ENCODE measurements at regions not wholly inside any gene's neighbourhood (a gene's known extent, or its start where the extent isn't known, plus 50 kb on each side); places are given as distances from the start of the nearest gene placed in this dataset.

- TF ChIP-seq EZH2 (IDR thresholded peaks at IDR 0.05; ENCODE audit: borderline replicate concordance, low read depth, low read length, severe bottlenecking) (no peak), CTCF (IDR thresholded peaks at IDR 0.05; ENCODE audit: borderline replicate concordance, extremely low read depth, low read length, poor library complexity, severe bottlenecking) (no peak)
- no peak overlapping the region for H3K4me3 ChIP-seq (ENCODE audit: low read depth in 1 of 2, low read length in 2 of 2)
- no peak overlapping the region for H2AFZ ChIP-seq (ENCODE audit: low read depth, low read length)
- H3K9ac ChIP-seq (ENCODE audit: low read depth, low read length): no peak overlapping the region
- no peaks in the 10 kb centered on the region for H3K9me3 ChIP-seq (ENCODE audit: insufficient read depth, low read length, severe bottlenecking)
- no peaks in the 10 kb centered on the region for H3K27me3 ChIP-seq (ENCODE audit: insufficient read depth, low read length, poor library complexity)
- H3K4me2 ChIP-seq (ENCODE audit: insufficient read depth, low read length): no peak overlapping the region
- ATAC-seq (ENCODE audit: insufficient read depth, low read depth) (no peak), DNase-seq (no peak)
- no peaks in the 10 kb centered on the region for H3K79me2 ChIP-seq (ENCODE audit: insufficient read depth, low read length)
- no peaks in the 10 kb centered on the region for H3K36me3 ChIP-seq (ENCODE audit: insufficient read depth, low read length)
- H4K20me1 ChIP-seq (ENCODE audit: insufficient read depth, low read length): no peaks in the 10 kb centered on the region
- no peaks in the 10 kb centered on the region for H3K4me1 ChIP-seq (ENCODE audit: insufficient read depth, low read length)
- H3K27ac ChIP-seq (ENCODE audit: low read length): no peak overlapping the region
Observed at GRCh38 chr12:25872137-25872536, 86.3 kb upstream of the RASSF8 start.

- Histone ChIP-seq H4K20me1 (ENCODE audit: insufficient read depth, low read length) (no peaks in the 10 kb centered on the region), H3K27me3 (ENCODE audit: insufficient read depth, low read length, poor library complexity) (no peaks in the 10 kb centered on the region), H3K4me1 (ENCODE audit: insufficient read depth, low read length) (no peaks in the 10 kb centered on the region), H3K4me3 (ENCODE audit: low read depth in 1 of 2, low read length in 2 of 2) (no peak overlapping the region), H3K9me3 (ENCODE audit: insufficient read depth, low read length, severe bottlenecking) (no peaks in the 10 kb centered on the region), H3K9ac (ENCODE audit: low read depth, low read length) (no peak overlapping the region), H3K36me3 (ENCODE audit: insufficient read depth, low read length) (no peaks in the 10 kb centered on the region), H3K27ac (ENCODE audit: low read length) (no peak overlapping the region), H2AFZ (ENCODE audit: low read depth, low read length) (no peak overlapping the region), H3K79me2 (ENCODE audit: insufficient read depth, low read length) (no peaks in the 10 kb centered on the region), H3K4me2 (ENCODE audit: insufficient read depth, low read length) (no peak overlapping the region)
- TF ChIP-seq EZH2 (IDR thresholded peaks at IDR 0.05; ENCODE audit: borderline replicate concordance, low read depth, low read length, severe bottlenecking) (no peak), CTCF (IDR thresholded peaks at IDR 0.05; ENCODE audit: borderline replicate concordance, extremely low read depth, low read length, poor library complexity, severe bottlenecking) (no peak)
- no peak for ATAC-seq (ENCODE audit: insufficient read depth, low read depth)
- no peak for DNase-seq
Observed at GRCh38 chr12:25875661-25876060, 82.8 kb upstream of the RASSF8 start.

GRCh38 chr12:25876383-25877045 is 82.0 kb upstream of the RASSF8 start:
- ATAC-seq (ENCODE audit: insufficient read depth, low read depth): no peak

More at GRCh38 chr12:25876383-25877045, 82.0 kb upstream of the RASSF8 start:
- no peaks in the 10 kb centered on the region for H3K4me1 ChIP-seq (ENCODE audit: insufficient read depth, low read length)
- H4K20me1 ChIP-seq (ENCODE audit: insufficient read depth, low read length): no peaks in the 10 kb centered on the region
- TF ChIP-seq EZH2 (IDR thresholded peaks at IDR 0.05; ENCODE audit: borderline replicate concordance, low read depth, low read length, severe bottlenecking) (no peak), CTCF (IDR thresholded peaks at IDR 0.05; ENCODE audit: borderline replicate concordance, extremely low read depth, low read length, poor library complexity, severe bottlenecking) (no peak)
- H3K9ac ChIP-seq (ENCODE audit: low read depth, low read length): no peak overlapping the region
- no peak overlapping the region for H3K4me2 ChIP-seq (ENCODE audit: insufficient read depth, low read length)
- H3K36me3 ChIP-seq (ENCODE audit: insufficient read depth, low read length): no peaks in the 10 kb centered on the region
- H2AFZ ChIP-seq (ENCODE audit: low read depth, low read length): no peak overlapping the region
- no peak for DNase-seq
- no peaks in the 10 kb centered on the region for H3K9me3 ChIP-seq (ENCODE audit: insufficient read depth, low read length, severe bottlenecking)
- no peaks in the 10 kb centered on the region for H3K79me2 ChIP-seq (ENCODE audit: insufficient read depth, low read length)
- no peak overlapping the region for H3K27ac ChIP-seq (ENCODE audit: low read length)
- no peaks in the 10 kb centered on the region for H3K27me3 ChIP-seq (ENCODE audit: insufficient read depth, low read length, poor library complexity)
- H3K4me3 ChIP-seq (ENCODE audit: low read depth in 1 of 2, low read length in 2 of 2): no peak overlapping the region

Data from DND-41 (cell line).